IMR-90 (cell line): ENCODE measurements at regions not wholly inside any gene's neighbourhood (a gene's known extent, or its start where the extent isn't known, plus 50 kb on each side); places are given as distances from the start of the nearest gene placed in this dataset.

Experiments used
- BHLHE40 ChIP-seq: fragments of 150-350 bp; IDR thresholded peaks from 2 replicates; pipeline ENCODE4 v1.6.1; 2016; ENCODE audit warnings: mild to moderate bottlenecking, low read depth, low read length
- CEBPB ChIP-seq: IDR thresholded peaks from 2 replicates; pipeline ENCODE4 v1.6.1; 2012; ENCODE audit warnings: low read depth, low read length, improper control_type of control experiment
- FOS ChIP-seq: fragments of 150-350 bp; IDR thresholded peaks from 2 replicates; pipeline ENCODE4 v1.6.1; 2016; ENCODE audit warnings: low read depth, low read length
- MAZ ChIP-seq: IDR thresholded peaks from 2 replicates; pipeline ENCODE4 v1.6.1; 2012; ENCODE audit warnings: low read depth, mild to moderate bottlenecking, low read length, improper control_type of control experiment, moderate library complexity, borderline replicate concordance
- POLR2A ChIP-seq: IDR thresholded peaks from 2 replicates; pipeline ENCODE4 v1.6.1; 2012; ENCODE audit warnings: mild to moderate bottlenecking, low read depth, low read length
- RFX5 ChIP-seq: IDR thresholded peaks from 2 replicates; pipeline ENCODE4 v1.8.0; 2012; ENCODE audit warnings: low read depth, mild to moderate bottlenecking, low read length, moderate library complexity
- USF2 ChIP-seq: fragments of 150-350 bp; IDR thresholded peaks from 2 replicates; pipeline ENCODE4 v1.6.1; 2017; ENCODE audit warnings: mild to moderate bottlenecking, antibody characterized with exemption, low read length, low read depth
- TF ChIP-seq, protein P1 (sequence below): conservative IDR thresholded peaks from 2 replicates; pipeline ENCODE4 v1.5.1; 2012; ENCODE audit warnings: mild to moderate bottlenecking, low read depth, low read length, improper control_type of control experiment

- TF ChIP-seq, protein P1, sequence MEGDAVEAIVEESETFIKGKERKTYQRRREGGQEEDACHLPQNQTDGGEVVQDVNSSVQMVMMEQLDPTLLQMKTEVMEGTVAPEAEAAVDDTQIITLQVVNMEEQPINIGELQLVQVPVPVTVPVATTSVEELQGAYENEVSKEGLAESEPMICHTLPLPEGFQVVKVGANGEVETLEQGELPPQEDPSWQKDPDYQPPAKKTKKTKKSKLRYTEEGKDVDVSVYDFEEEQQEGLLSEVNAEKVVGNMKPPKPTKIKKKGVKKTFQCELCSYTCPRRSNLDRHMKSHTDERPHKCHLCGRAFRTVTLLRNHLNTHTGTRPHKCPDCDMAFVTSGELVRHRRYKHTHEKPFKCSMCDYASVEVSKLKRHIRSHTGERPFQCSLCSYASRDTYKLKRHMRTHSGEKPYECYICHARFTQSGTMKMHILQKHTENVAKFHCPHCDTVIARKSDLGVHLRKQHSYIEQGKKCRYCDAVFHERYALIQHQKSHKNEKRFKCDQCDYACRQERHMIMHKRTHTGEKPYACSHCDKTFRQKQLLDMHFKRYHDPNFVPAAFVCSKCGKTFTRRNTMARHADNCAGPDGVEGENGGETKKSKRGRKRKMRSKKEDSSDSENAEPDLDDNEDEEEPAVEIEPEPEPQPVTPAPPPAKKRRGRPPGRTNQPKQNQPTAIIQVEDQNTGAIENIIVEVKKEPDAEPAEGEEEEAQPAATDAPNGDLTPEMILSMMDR, result no peak
- TF ChIP-seq RFX5 (no peak), POLR2A (no peak), MAZ (no peak), CEBPB (no peak), USF2 (no peak), FOS (no peak), BHLHE40 (no peak)
These were observed 1795.4 kb downstream of the LRRC4C start for GRCh38 chr11:39664023-39664422.
